ENCODE measurements at regions not wholly inside any gene's neighbourhood (a gene's known extent, or its start where the extent isn't known, plus 50 kb on each side); places are given as distances from the start of the nearest gene placed in this dataset.

GRCh38 chr5:99004960-99005359 is 76.2 kb upstream of the CHD1 start:
- H3K27ac ChIP-seq, result no peak overlapping the region
- TF ChIP-seq CTCF (IDR thresholded peaks at IDR 0.05) (no peak), ZFX (IDR thresholded peaks at IDR 0.05; ENCODE audit: borderline replicate concordance) (no peak)

- TF ChIP-seq CTCF (IDR thresholded peaks at IDR 0.05) (no peak), ZFX (IDR thresholded peaks at IDR 0.05; ENCODE audit: borderline replicate concordance) (no peak)
- no peak overlapping the region for H3K27ac ChIP-seq
Observed at GRCh38 chr5:99000876-99001275, 72.1 kb upstream of the CHD1 start.

- H3K27ac ChIP-seq, result no peak overlapping the region
- TF ChIP-seq ZFX (IDR thresholded peaks at IDR 0.05; ENCODE audit: borderline replicate concordance), result no peak
- TF ChIP-seq CTCF (IDR thresholded peaks at IDR 0.05), result no peak
Observed at GRCh38 chr5:99000221-99000620, 71.4 kb upstream of the CHD1 start.

GRCh38 chr5:98999631-99000030 is 70.8 kb upstream of the CHD1 start:
- TF ChIP-seq ZFX (IDR thresholded peaks at IDR 0.05; ENCODE audit: borderline replicate concordance) (no peak), CTCF (IDR thresholded peaks at IDR 0.05) (no peak)
- no peak overlapping the region for H3K27ac ChIP-seq

GRCh38 chr5:98997000-98997399 is 68.2 kb upstream of the CHD1 start:
- TF ChIP-seq ZFX (IDR thresholded peaks at IDR 0.05; ENCODE audit: borderline replicate concordance) (no peak), CTCF (IDR thresholded peaks at IDR 0.05) (no peak)
- no peak overlapping the region for H3K27ac ChIP-seq

- H3K27ac ChIP-seq, result no peak overlapping the region
- TF ChIP-seq ZFX (IDR thresholded peaks at IDR 0.05; ENCODE audit: borderline replicate concordance) (no peak), CTCF (IDR thresholded peaks at IDR 0.05) (no peak)
Observed at GRCh38 chr5:98994611-98995010, 65.8 kb upstream of the CHD1 start.

GRCh38 chr5:98993512-98993911 is 64.7 kb upstream of the CHD1 start:
- no peak for TF ChIP-seq CTCF (IDR thresholded peaks at IDR 0.05)
- TF ChIP-seq ZFX (IDR thresholded peaks at IDR 0.05; ENCODE audit: borderline replicate concordance), result no peak
- no peak overlapping the region for H3K27ac ChIP-seq
